HEK293 (cell line): ENCODE measurements at regions not wholly inside any gene's neighbourhood (a gene's known extent, or its start where the extent isn't known, plus 50 kb on each side); places are given as distances from the start of the nearest gene placed in this dataset.

Experiments
- CTCF ChIA-PET: fragments of 350-600 bp; formaldehyde crosslinking; extraction: SDS; loops from one replicate; lab custom pipeline; 2021; ENCODE audit warnings: antibody characterized with exemption; lab: Yijun Ruan, JAX
- POLR2A ChIA-PET: fragments of 300-600 bp; formaldehyde crosslinking; extraction: SDS; loops from one replicate; lab custom pipeline; 2020; ENCODE audit warnings: antibody characterized with exemption, inconsistent platforms; lab: Yijun Ruan, JAX
- H3K27ac ChIP-seq: fragments of 200-500 bp; sonication (Bioruptor generic); 2 replicates; pipeline ENCODE4 v1.5.1; 2014; ENCODE audit warnings: low read depth, low read length, control low read depth, inconsistent platforms; ENCODE audit errors: extremely low read depth
- H3K36me3 ChIP-seq, 2 experiments: fragments of 200-500 bp in 1 of 2; sonication (Bioruptor generic) in 1 of 2; 1 replicate in 1 of 2; 2 replicates in 1 of 2; pipeline ENCODE4 v1.5.1; 2014 to 2017; ENCODE audit warnings: inconsistent platforms in 2 of 2, low read length in 2 of 2; ENCODE audit not compliant: control insufficient read depth in 2 of 2, insufficient read depth in 1 of 2
- H3K4me1 ChIP-seq: fragments of 200-500 bp; sonication (Bioruptor generic); 2 replicates; pipeline ENCODE4 v1.5.1; 2014; ENCODE audit warnings: mild to moderate bottlenecking, low read length, inconsistent platforms; ENCODE audit not compliant: control insufficient read depth, insufficient read depth
- H3K4me3 ChIP-seq: 2 replicates; pipeline ENCODE4 v1.5.1; 2011; ENCODE audit warnings: low read depth, mild to moderate bottlenecking, control low read depth, low read length, moderate library complexity
- H3K9me3 ChIP-seq: fragments of 200-500 bp; sonication (Bioruptor generic); 2 replicates; pipeline ENCODE4 v1.5.1; 2014; ENCODE audit warnings: low read depth, low read length, inconsistent platforms; ENCODE audit not compliant: control insufficient read depth, insufficient read depth
- OSR2 ChIP-seq: fragments of 450-650 bp; formaldehyde crosslinking; IDR thresholded peaks from 2 replicates; pipeline ENCODE4 v1.5.1; 2016; ENCODE audit warnings: missing biosample characterization, missing genetic modification characterization
- ZBTB7A ChIP-seq: fragments of 450-650 bp; formaldehyde crosslinking; IDR thresholded peaks from 2 replicates; pipeline ENCODE4 v1.5.1; 2016; ENCODE audit warnings: low read depth, missing biosample characterization, missing genetic modification characterization
- ZNF140 ChIP-seq: fragments of 450-650 bp; formaldehyde crosslinking; IDR thresholded peaks from 2 replicates; pipeline ENCODE4 v1.5.1; 2016; ENCODE audit warnings: missing biosample characterization, missing genetic modification characterization
- ZNF174 ChIP-seq: fragments of 450-650 bp; formaldehyde crosslinking; IDR thresholded peaks from 2 replicates; pipeline ENCODE4 v1.5.0; 2017; ENCODE audit warnings: missing biosample characterization, mild to moderate bottlenecking, missing genetic modification characterization
- ZNF184 ChIP-seq: fragments of 450-650 bp; IDR thresholded peaks from 2 replicates; pipeline ENCODE4 v1.5.1; 2018; ENCODE audit warnings: missing biosample characterization, mild to moderate bottlenecking, missing genetic modification characterization
- ZNF24 ChIP-seq: fragments of 450-650 bp; formaldehyde crosslinking; IDR thresholded peaks from 2 replicates; pipeline ENCODE4 v1.5.1; 2016; ENCODE audit warnings: missing biosample characterization, missing genetic modification characterization
- ZNF292 ChIP-seq: fragments of 450-650 bp; formaldehyde crosslinking; IDR thresholded peaks from 2 replicates; pipeline ENCODE4 v1.5.1; 2016; ENCODE audit warnings: low read depth, missing biosample characterization, missing genetic modification characterization, borderline replicate concordance
- ZNF404 ChIP-seq: fragments of 450-650 bp; formaldehyde crosslinking; IDR thresholded peaks from 2 replicates; pipeline ENCODE4 v1.5.1; 2017; ENCODE audit warnings: missing biosample characterization, missing genetic modification characterization
- ZNF416 ChIP-seq: fragments of 450-650 bp; formaldehyde crosslinking; IDR thresholded peaks from 2 replicates; pipeline ENCODE4 v1.5.1; 2016; ENCODE audit warnings: missing biosample characterization, missing genetic modification characterization
- ZNF549 ChIP-seq: fragments of 450-650 bp; IDR thresholded peaks from 2 replicates; pipeline ENCODE4 v1.5.1; 2018; ENCODE audit warnings: missing biosample characterization, missing genetic modification characterization, mild to moderate bottlenecking, inconsistent platforms, moderate library complexity
- ZNF623 ChIP-seq: fragments of 450-650 bp; formaldehyde crosslinking; IDR thresholded peaks from 2 replicates; pipeline ENCODE4 v1.5.1; 2016; ENCODE audit warnings: missing biosample characterization, missing genetic modification characterization
- TF ChIP-seq, protein P1 (sequence below): fragments of 450-650 bp; formaldehyde crosslinking; IDR thresholded peaks from 2 replicates; pipeline ENCODE4 v1.5.1; 2016; ENCODE audit warnings: missing biosample characterization, missing genetic modification characterization, low read depth
- TF ChIP-seq, protein P2 (sequence below): fragments of 450-650 bp; formaldehyde crosslinking; IDR thresholded peaks from 2 replicates; pipeline ENCODE4 v1.5.1; 2017; ENCODE audit warnings: missing biosample characterization, missing genetic modification characterization
- TF ChIP-seq, protein P3 (sequence below): fragments of 450-650 bp; formaldehyde crosslinking; IDR thresholded peaks from 2 replicates; pipeline ENCODE4 v1.5.1; 2016; ENCODE audit warnings: missing biosample characterization, missing genetic modification characterization
- TF ChIP-seq, protein P4 (sequence below): sonication (generic); formaldehyde crosslinking; IDR thresholded peaks from 2 replicates; pipeline ENCODE4 v1.8.1; 2022; ENCODE audit warnings: mild to moderate bottlenecking, moderate library complexity, missing genetic modification reagents
- TF ChIP-seq, protein P5 (sequence below): fragments of 450-650 bp; formaldehyde crosslinking; conservative IDR thresholded peaks from 2 replicates; pipeline ENCODE4 v1.5.1; 2016; ENCODE audit warnings: low read depth, missing biosample characterization, missing genetic modification characterization

DNA sequence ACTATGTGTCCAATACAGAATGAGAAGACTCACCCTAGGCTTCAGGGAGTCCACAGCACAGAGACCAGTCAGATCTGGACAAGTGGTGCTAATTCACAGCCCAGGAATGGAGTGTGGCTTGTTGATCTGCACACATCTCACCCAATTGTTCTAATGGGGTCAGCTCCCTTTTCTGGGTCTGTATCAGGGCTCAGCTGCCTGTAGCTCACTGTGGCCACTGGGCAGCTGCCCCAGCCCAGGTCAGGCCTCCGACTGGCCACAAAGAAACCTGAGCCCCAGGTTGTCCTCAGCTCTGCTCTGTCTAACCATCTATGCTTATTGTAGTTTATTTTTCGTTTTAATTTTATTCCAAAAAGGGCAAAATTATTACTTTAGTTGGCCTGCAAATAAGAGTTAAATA lies 202.3 kb upstream of the RAB6C start:
- peaks cover 6% of the 10 kb centered on the region; the same call in 1 of the 2 replicates for H3K4me1 ChIP-seq
- no peak overlapping the region for H3K27ac ChIP-seq
- ChIA-PET CTCF (no interaction called here), POLR2A (no interaction called here)
- H3K9me3 ChIP-seq = no peaks in the 10 kb centered on the region
- TF ChIP-seq OSR2 (no peak), ZNF623 (tag by site-specific recombination) (no peak), ZNF404 (tag by site-specific recombination) (no peak), ZNF174 (tag by site-specific recombination) (no peak), ZNF549 (tag by site-specific recombination) (no peak), ZNF24 (tag by site-specific recombination) (no peak), ZNF416 (no peak), ZNF292 (tag by site-specific recombination) (no peak), ZNF184 (tag by site-specific recombination) (no peak), ZBTB7A (tag by site-specific recombination) (no peak), ZNF140 (tag by site-specific recombination) (no peak)
- TF ChIP-seq, protein P1, sequence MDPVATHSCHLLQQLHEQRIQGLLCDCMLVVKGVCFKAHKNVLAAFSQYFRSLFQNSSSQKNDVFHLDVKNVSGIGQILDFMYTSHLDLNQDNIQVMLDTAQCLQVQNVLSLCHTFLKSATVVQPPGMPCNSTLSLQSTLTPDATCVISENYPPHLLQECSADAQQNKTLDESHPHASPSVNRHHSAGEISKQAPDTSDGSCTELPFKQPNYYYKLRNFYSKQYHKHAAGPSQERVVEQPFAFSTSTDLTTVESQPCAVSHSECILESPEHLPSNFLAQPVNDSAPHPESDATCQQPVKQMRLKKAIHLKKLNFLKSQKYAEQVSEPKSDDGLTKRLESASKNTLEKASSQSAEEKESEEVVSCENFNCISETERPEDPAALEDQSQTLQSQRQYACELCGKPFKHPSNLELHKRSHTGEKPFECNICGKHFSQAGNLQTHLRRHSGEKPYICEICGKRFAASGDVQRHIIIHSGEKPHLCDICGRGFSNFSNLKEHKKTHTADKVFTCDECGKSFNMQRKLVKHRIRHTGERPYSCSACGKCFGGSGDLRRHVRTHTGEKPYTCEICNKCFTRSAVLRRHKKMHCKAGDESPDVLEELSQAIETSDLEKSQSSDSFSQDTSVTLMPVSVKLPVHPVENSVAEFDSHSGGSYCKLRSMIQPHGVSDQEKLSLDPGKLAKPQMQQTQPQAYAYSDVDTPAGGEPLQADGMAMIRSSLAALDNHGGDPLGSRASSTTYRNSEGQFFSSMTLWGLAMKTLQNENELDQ (tag by site-specific recombination) = no peak
- TF ChIP-seq, protein P2, sequence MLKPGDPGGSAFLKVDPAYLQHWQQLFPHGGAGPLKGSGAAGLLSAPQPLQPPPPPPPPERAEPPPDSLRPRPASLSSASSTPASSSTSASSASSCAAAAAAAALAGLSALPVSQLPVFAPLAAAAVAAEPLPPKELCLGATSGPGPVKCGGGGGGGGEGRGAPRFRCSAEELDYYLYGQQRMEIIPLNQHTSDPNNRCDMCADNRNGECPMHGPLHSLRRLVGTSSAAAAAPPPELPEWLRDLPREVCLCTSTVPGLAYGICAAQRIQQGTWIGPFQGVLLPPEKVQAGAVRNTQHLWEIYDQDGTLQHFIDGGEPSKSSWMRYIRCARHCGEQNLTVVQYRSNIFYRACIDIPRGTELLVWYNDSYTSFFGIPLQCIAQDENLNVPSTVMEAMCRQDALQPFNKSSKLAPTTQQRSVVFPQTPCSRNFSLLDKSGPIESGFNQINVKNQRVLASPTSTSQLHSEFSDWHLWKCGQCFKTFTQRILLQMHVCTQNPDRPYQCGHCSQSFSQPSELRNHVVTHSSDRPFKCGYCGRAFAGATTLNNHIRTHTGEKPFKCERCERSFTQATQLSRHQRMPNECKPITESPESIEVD (tag by site-specific recombination) = no peak
- TF ChIP-seq, protein P3, sequence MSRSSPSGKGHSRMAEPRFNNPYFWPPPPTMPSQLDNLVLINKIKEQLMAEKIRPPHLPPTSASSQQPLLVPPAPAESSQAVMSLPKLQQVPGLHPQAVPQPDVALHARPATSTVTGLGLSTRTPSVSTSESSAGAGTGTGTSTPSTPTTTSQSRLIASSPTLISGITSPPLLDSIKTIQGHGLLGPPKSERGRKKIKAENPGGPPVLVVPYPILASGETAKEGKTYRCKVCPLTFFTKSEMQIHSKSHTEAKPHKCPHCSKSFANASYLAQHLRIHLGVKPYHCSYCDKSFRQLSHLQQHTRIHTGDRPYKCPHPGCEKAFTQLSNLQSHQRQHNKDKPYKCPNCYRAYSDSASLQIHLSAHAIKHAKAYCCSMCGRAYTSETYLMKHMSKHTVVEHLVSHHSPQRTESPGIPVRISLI (tag by site-specific recombination) = no peak
- TF ChIP-seq, protein P4, sequence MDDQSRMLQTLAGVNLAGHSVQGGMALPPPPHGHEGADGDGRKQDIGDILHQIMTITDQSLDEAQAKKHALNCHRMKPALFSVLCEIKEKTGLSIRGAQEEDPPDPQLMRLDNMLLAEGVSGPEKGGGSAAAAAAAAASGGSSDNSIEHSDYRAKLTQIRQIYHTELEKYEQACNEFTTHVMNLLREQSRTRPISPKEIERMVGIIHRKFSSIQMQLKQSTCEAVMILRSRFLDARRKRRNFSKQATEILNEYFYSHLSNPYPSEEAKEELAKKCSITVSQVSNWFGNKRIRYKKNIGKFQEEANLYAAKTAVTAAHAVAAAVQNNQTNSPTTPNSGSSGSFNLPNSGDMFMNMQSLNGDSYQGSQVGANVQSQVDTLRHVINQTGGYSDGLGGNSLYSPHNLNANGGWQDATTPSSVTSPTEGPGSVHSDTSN (CRISPR knock-in tag) = no peak
- TF ChIP-seq, protein P5, sequence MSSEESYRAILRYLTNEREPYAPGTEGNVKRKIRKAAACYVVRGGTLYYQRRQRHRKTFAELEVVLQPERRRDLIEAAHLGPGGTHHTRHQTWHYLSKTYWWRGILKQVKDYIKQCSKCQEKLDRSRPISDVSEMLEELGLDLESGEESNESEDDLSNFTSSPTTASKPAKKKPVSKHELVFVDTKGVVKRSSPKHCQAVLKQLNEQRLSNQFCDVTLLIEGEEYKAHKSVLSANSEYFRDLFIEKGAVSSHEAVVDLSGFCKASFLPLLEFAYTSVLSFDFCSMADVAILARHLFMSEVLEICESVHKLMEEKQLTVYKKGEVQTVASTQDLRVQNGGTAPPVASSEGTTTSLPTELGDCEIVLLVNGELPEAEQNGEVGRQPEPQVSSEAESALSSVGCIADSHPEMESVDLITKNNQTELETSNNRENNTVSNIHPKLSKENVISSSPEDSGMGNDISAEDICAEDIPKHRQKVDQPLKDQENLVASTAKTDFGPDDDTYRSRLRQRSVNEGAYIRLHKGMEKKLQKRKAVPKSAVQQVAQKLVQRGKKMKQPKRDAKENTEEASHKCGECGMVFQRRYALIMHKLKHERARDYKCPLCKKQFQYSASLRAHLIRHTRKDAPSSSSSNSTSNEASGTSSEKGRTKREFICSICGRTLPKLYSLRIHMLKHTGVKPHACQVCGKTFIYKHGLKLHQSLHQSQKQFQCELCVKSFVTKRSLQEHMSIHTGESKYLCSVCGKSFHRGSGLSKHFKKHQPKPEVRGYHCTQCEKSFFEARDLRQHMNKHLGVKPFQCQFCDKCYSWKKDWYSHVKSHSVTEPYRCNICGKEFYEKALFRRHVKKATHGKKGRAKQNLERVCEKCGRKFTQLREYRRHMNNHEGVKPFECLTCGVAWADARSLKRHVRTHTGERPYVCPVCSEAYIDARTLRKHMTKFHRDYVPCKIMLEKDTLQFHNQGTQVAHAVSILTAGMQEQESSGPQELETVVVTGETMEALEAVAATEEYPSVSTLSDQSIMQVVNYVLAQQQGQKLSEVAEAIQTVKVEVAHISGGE (tag by site-specific recombination) = no peak
- no peaks in the 10 kb centered on the region for H3K36me3 ChIP-seq
- H3K4me3 ChIP-seq = no peak overlapping the region
